Activated effector memory CD4-positive, alpha-beta T cell treated with anti-CD3 and anti-CD28 coated beads, Interleukin-2, amount 50 U/mL, for 16 hours (primary cell): ENCODE measurements at regions not wholly inside any gene's neighbourhood (a gene's known extent, or its start where the extent isn't known, plus 50 kb on each side); places are given as distances from the start of the nearest gene placed in this dataset.
"Not testable (repeated sequence)": the region's sequence is repeated elsewhere in the genome, so short reads cannot be mapped to it uniquely, and the experiment has no call there.

Experiments
- DNase-seq: peaks from one replicate; pipeline ENCODE4 v3.0.0-alpha.2; 2020

- DNase-seq = no peak
Observed at GRCh38 chr13:65940720-65941119, 1289.4 kb downstream of the PCDH9 start.

- no peak for DNase-seq
Observed at GRCh38 chr13:65937251-65937650, 1292.9 kb downstream of the PCDH9 start.

GRCh38 chr13:65936249-65936648 lies 1293.9 kb downstream of the PCDH9 start:
- no peak for DNase-seq

- DNase-seq = no peak
Observed at GRCh38 chr13:65932587-65933239, 1297.4 kb downstream of the PCDH9 start.

GRCh38 chr13:65932013-65932412 lies 1298.1 kb downstream of the PCDH9 start:
- DNase-seq = no peak

GRCh38 chr13:65929436-65929835 lies 1300.7 kb downstream of the PCDH9 start:
- DNase-seq = no peak

GRCh38 chr13:65926750-65927171 lies 1303.4 kb downstream of the PCDH9 start:
- DNase-seq = no peak

GRCh38 chr13:65922846-65923245 lies 1307.3 kb downstream of the PCDH9 start:
- not testable (repeated sequence) for DNase-seq

- DNase-seq = no peak
Observed at GRCh38 chr13:65921933-65922332, 1308.2 kb downstream of the PCDH9 start.

GRCh38 chr13:65917731-65918130 lies 1312.4 kb downstream of the PCDH9 start:
- DNase-seq = no peak

GRCh38 chr13:65915195-65915594 lies 1314.9 kb downstream of the PCDH9 start:
- no peak for DNase-seq

GRCh38 chr13:65914716-65915115 lies 1315.4 kb downstream of the PCDH9 start:
- DNase-seq = no peak

GRCh38 chr13:65913173-65913572 lies 1317.0 kb downstream of the PCDH9 start:
- DNase-seq = no peak

GRCh38 chr13:65912516-65912915 lies 1317.6 kb downstream of the PCDH9 start:
- no peak for DNase-seq

GRCh38 chr13:65911546-65912193 lies 1318.5 kb downstream of the PCDH9 start:
- DNase-seq = no peak

- DNase-seq = no peak
Observed at GRCh38 chr13:65909501-65909900, 1320.6 kb downstream of the PCDH9 start.

- no peak for DNase-seq
Observed at GRCh38 chr13:65907666-65908525, 1322.2 kb downstream of the PCDH9 start.

- no peak for DNase-seq
Observed at GRCh38 chr13:65901723-65902122, 1328.4 kb downstream of the PCDH9 start.

GRCh38 chr13:65894049-65894448 lies 1336.1 kb downstream of the PCDH9 start:
- no peak for DNase-seq

GRCh38 chr13:65892859-65893258 lies 1337.3 kb downstream of the PCDH9 start:
- DNase-seq = no peak

- DNase-seq = no peak
Observed at GRCh38 chr13:65889368-65889767, 1340.8 kb downstream of the PCDH9 start.

GRCh38 chr13:65882810-65883209 lies 1347.3 kb downstream of the PCDH9 start:
- no peak for DNase-seq

- DNase-seq = no peak
Observed at GRCh38 chr13:65881561-65882155, 1348.5 kb downstream of the PCDH9 start.
